ENCODE measurements at regions not wholly inside any gene's neighbourhood (a gene's known extent, or its start where the extent isn't known, plus 50 kb on each side); places are given as distances from the start of the nearest gene placed in this dataset.

DNA sequence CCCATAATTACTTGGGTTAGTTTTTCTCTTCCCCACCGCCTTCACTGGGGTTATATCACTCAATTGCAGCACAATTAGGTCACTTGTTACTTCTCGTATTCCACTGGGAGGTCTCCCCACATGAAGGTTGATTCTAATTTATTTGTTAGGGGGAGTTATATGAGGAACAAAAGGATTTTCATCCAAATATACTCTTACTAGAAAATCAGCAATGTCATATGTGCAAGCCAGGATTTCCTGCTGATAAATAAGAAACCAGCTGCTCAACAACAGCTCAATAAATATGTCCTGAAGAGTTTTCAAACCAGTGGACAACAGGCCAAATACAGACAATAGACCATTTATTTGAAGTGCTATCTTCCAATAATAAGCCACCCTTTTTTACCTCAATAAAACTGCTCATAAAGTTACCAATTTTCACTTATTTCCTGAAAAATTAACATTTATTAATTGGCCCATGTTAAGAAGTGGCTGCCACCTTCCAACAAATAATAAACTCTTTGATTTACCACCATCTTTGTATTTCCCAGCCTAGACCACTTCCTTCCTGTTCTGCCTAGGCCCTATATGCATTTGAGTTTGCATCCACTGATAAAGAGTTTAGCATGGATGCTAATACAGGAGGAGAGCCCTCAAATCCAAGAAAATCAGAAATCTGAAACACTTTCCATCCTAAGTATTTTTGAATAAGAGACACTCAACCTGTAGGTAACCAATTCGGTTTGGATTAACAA is 184.4 kb upstream of the SLC39A10 start:
- H3K4me1 Mint-ChIP-seq (ENCODE audit: low read depth), result peaks cover 27% of the 10 kb centered on the region
- H3K27me3 Mint-ChIP-seq (ENCODE audit: low read depth), result no peaks in the 10 kb centered on the region
- H3K9me3 Mint-ChIP-seq, result peaks cover 3% of the 10 kb centered on the region
- intact Hi-C loops (cut with micrococcal nuclease), result loop anchor here (2.0 kb wide), 1 partner anchor 30 kb away; no protein-coding TSS in a partner anchor
- DNase-seq, result no peak
- no peak overlapping the region for H3K27ac Mint-ChIP-seq
- CTCF ChIA-PET, result no interaction called here
- H3K36me3 Mint-ChIP-seq (ENCODE audit: low read depth), result peaks cover 2% of the 10 kb centered on the region
- H3K4me3 Mint-ChIP-seq, result no peak overlapping the region

DNA sequence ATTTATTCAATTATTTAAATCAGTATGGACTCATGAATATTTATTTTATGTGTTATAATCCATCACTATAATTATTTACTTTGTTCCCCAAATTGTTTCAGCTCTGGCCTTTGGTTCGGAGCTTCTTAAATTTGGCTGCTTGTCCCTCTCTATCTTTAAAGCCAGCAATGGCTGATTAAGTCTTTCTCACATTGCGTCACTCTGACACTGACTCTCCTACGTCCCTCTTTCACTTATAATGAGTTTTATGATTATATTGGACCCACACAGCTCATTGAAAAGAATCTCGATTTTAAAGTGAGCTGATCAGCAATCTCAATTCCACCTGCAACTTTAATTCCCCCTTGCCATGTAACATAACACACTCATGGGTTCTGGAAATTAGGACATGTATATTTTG is 185.2 kb upstream of the SLC39A10 start:
- DNase-seq, result no peak
- H3K9me3 Mint-ChIP-seq, result peaks cover 1% of the 10 kb centered on the region
- no peak overlapping the region for H3K27ac Mint-ChIP-seq
- no peaks in the 10 kb centered on the region for H3K27me3 Mint-ChIP-seq (ENCODE audit: low read depth)
- CTCF ChIA-PET, result no interaction called here
- intact Hi-C loops (cut with micrococcal nuclease), result loop anchor here (2.0 kb wide), 1 partner anchor 29 kb away; no protein-coding TSS in a partner anchor
- H3K4me1 Mint-ChIP-seq (ENCODE audit: low read depth), result peaks cover 21% of the 10 kb centered on the region
- peaks cover 1% of the 10 kb centered on the region for H3K36me3 Mint-ChIP-seq (ENCODE audit: low read depth)
- H3K4me3 Mint-ChIP-seq, result no peak overlapping the region

DNA sequence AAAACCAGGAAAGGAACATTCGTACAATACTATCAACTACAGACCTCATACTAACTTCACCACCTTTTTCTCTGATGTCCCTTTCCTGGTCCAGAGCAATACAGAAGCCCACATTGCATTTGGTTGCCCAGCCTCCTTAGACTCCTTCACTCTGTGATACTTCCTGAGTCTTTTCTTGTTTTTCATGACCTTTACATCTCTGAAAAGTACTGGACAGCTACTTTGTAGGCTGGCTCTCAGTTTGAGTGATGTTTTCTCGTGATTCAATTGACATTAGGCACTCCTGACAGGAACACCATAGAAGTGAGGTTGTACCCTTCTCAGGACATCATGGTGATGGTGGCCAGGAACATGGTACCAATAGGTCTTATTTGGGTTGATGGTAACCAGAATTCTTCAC is 185.9 kb upstream of the SLC39A10 start:
- H3K27ac Mint-ChIP-seq, result no peak overlapping the region
- no peak overlapping the region for H3K4me3 Mint-ChIP-seq
- peaks cover 21% of the 10 kb centered on the region for H3K4me1 Mint-ChIP-seq (ENCODE audit: low read depth)
- DNase-seq, result no peak
- H3K27me3 Mint-ChIP-seq (ENCODE audit: low read depth), result no peaks in the 10 kb centered on the region
- H3K9me3 Mint-ChIP-seq, result peaks cover 1% of the 10 kb centered on the region
- H3K36me3 Mint-ChIP-seq (ENCODE audit: low read depth), result peaks cover 1% of the 10 kb centered on the region
- CTCF ChIA-PET, result no interaction called here
- intact Hi-C loops (cut with micrococcal nuclease), result no loop called here

DNA sequence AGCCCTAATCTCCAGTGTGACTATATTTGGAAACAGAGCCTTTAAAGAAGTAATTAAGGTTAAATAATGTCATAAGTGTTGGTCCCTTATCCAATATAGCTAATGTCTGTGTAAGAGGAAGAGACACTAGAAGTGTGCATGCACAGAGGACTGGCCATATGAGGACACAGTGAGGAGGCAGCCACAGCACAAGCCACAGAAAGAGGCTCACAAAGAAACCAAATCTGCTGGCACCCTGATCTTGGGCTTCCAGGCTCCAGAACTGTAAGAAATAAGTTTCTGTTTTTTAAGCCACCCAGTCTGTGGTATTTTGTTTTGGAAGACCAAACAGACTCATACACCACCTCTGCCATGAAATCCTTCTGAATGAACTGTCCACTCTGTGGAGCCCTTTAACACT is 186.4 kb upstream of the SLC39A10 start:
- peaks cover 5% of the 10 kb centered on the region for H3K9me3 Mint-ChIP-seq
- no peak for DNase-seq
- no peak overlapping the region for H3K27ac Mint-ChIP-seq
- intact Hi-C loops (cut with micrococcal nuclease), result no loop called here
- CTCF ChIA-PET, result no interaction called here
- H3K4me1 Mint-ChIP-seq (ENCODE audit: low read depth), result peaks cover 21% of the 10 kb centered on the region
- no peaks in the 10 kb centered on the region for H3K27me3 Mint-ChIP-seq (ENCODE audit: low read depth)
- H3K36me3 Mint-ChIP-seq (ENCODE audit: low read depth), result peaks cover 1% of the 10 kb centered on the region
- no peak overlapping the region for H3K4me3 Mint-ChIP-seq

DNA sequence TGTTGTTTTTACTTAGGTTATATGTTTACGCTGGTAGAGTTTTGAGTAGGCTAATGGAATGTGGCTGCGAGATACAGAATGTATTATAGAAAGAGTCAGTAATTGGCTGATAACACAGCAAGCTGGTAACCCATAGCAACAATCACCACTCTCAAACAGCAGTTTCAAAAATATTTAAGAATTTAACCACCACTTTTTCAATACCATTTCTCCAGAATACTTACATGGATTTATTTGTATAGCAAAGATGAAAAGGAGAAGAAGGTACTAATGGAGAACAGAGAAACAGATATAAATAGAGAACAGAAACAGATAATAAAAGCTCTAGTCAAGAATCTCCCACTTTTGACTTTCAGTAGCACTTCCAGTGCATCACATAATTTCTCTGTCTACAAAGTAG is 188.3 kb upstream of the SLC39A10 start:
- CTCF ChIA-PET, result no interaction called here
- intact Hi-C loops (cut with micrococcal nuclease), result no loop called here
- Mint-ChIP-seq H3K9me3 (peaks cover 10% of the 10 kb centered on the region), H3K36me3 (ENCODE audit: low read depth) (peaks cover 1% of the 10 kb centered on the region), H3K4me1 (ENCODE audit: low read depth) (peaks cover 18% of the 10 kb centered on the region), H3K4me3 (no peak overlapping the region), H3K27me3 (ENCODE audit: low read depth) (no peaks in the 10 kb centered on the region), H3K27ac (no peak overlapping the region)
- no peak for DNase-seq

DNA sequence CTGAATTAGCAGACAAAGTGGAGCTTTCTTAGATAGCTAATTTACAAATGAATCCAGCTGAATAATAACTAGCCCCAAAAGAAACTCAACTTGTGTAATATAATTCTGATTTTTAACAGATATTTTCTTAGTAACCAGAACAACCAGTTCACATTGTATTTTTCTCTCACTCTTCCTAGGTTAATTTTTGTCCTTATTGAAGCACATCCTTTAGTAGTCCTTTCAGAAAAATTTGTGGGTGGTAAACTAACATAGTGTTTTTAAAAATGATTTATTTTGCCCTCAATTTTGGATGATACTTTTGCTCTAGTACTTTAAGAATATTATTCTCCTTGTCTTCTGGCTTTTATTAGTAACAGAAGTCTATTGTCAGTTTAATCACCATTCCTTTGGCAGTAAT is 190.6 kb upstream of the SLC39A10 start:
- Mint-ChIP-seq H3K9me3 (peaks cover 10% of the 10 kb centered on the region), H3K27ac (no peak overlapping the region), H3K27me3 (ENCODE audit: low read depth) (no peaks in the 10 kb centered on the region), H3K4me3 (no peak overlapping the region), H3K36me3 (ENCODE audit: low read depth) (peaks cover 1% of the 10 kb centered on the region), H3K4me1 (ENCODE audit: low read depth) (peaks cover 16% of the 10 kb centered on the region)
- intact Hi-C loops (cut with micrococcal nuclease), result no loop called here
- no peak for DNase-seq
- CTCF ChIA-PET, result interaction anchor here (0.6 to 1.1 kb wide), 2 partner anchors 20 to 32 kb away, joined by 3 read pairs; no protein-coding TSS in a partner anchor

DNA sequence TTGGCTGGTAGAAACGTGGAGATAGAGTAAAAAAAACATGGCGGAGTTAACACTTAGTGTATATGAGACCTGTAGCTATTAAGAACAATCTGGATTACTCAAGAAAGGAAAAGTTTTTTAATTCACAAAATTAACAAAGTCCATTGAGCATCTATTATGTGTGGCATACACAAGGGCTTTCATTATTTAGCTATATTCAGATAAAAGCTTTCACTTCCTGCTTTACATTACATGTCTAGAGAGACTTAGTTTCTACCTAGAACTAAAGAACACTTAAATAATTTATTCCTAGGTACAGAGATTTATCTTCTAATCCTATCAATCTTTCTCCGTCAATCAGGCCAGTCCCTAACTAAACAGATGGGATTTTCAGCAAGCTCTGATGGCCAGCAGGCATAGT is 196.0 kb upstream of the SLC39A10 start:
- intact Hi-C loops (cut with micrococcal nuclease), result no loop called here
- Mint-ChIP-seq H3K4me1 (ENCODE audit: low read depth) (peaks cover 6% of the 10 kb centered on the region), H3K9me3 (peaks cover 11% of the 10 kb centered on the region), H3K27ac (no peak overlapping the region), H3K4me3 (no peak overlapping the region), H3K27me3 (ENCODE audit: low read depth) (no peaks in the 10 kb centered on the region), H3K36me3 (ENCODE audit: low read depth) (no peaks in the 10 kb centered on the region)
- CTCF ChIA-PET, result interaction anchor here (0.8 kb wide), 1 partner anchor 23 kb away, joined by 3 read pairs; no protein-coding TSS in a partner anchor
- no peak for DNase-seq

DNA sequence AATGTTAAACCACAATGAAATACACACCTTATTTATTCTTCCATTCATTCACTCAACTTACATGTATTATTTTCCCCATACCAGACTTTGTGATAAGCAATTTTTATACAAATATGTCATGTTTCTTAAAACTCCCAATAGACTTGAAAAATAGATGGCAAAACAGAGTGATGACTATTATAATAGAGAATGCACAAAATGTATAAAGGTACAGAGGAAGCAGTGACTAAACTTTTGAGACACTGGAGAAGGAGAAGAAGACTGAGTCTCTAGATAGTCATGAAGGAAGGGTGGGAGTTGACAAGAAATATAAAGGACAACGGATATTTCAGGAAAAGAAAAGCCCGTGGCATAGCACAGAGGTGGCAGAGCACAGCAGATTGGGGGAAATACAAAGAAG is 198.1 kb upstream of the SLC39A10 start:
- CTCF ChIA-PET, result no interaction called here

DNA sequence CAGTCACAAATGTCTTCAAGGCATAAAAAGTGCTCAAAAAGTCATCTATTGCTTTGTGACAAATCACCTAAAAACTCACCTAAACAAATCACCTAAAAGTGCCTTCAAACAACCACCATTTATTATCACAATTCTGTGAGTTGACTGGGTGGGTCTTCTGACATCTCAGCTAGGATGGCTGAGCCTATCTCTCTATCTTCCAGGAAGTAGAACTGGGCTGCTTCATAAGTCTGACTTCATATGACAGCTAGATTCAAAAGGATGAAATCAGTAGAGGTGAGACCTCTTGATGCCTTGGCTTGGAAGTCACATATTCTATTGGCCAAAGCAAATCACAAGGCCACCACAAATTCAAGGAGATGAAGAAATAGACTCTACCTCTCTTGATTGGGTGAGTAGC is 199.2 kb upstream of the SLC39A10 start:
- H3K36me3 Mint-ChIP-seq (ENCODE audit: low read depth), result no peaks in the 10 kb centered on the region
- intact Hi-C loops (cut with micrococcal nuclease), result no loop called here
- H3K4me1 Mint-ChIP-seq (ENCODE audit: low read depth), result peaks cover 20% of the 10 kb centered on the region
- no peaks in the 10 kb centered on the region for H3K27me3 Mint-ChIP-seq (ENCODE audit: low read depth)
- CTCF ChIA-PET, result no interaction called here
- no peak overlapping the region for H3K4me3 Mint-ChIP-seq
- no peak overlapping the region for H3K27ac Mint-ChIP-seq
- H3K9me3 Mint-ChIP-seq, result peaks cover 3% of the 10 kb centered on the region
- DNase-seq, result no peak

More for the DNA sequence above, 198.1 kb upstream of the SLC39A10 start:
- intact Hi-C loops (cut with micrococcal nuclease), result no loop called here
- Mint-ChIP-seq H3K4me3 (no peak overlapping the region), H3K27me3 (ENCODE audit: low read depth) (no peaks in the 10 kb centered on the region), H3K27ac (no peak overlapping the region), H3K4me1 (ENCODE audit: low read depth) (peaks cover 14% of the 10 kb centered on the region), H3K9me3 (peaks cover 3% of the 10 kb centered on the region), H3K36me3 (ENCODE audit: low read depth) (no peaks in the 10 kb centered on the region)
- no peak for DNase-seq

DNA sequence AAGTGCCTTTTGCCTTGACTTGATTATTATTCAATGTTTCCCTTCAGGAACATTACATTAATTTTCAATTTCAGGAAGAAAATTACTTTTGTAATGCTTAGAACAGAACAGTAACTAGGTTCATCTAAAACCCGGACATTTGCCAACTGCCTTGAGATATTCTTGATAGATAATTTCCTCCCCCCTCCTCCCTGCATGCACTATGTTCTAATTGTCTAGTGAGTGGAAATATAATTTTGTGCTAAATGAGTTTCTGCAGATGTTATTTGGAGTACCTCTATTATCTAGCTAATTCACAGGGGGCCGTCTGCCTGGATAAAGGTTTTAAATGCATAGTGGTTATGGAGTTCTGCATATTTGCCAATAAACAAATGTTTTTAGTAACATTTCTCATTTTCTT is 200.3 kb upstream of the SLC39A10 start:
- Mint-ChIP-seq H3K36me3 (ENCODE audit: low read depth) (no peaks in the 10 kb centered on the region), H3K27ac (no peak overlapping the region), H3K9me3 (peaks cover 3% of the 10 kb centered on the region), H3K4me3 (no peak overlapping the region), H3K4me1 (ENCODE audit: low read depth) (peaks cover 23% of the 10 kb centered on the region), H3K27me3 (ENCODE audit: low read depth) (no peaks in the 10 kb centered on the region)
- no peak for DNase-seq
- intact Hi-C loops (cut with micrococcal nuclease), result no loop called here
- CTCF ChIA-PET, result interaction anchor here (0.7 kb wide), 1 partner anchor 8 kb away, joined by 3 read pairs; no protein-coding TSS in a partner anchor

DNA sequence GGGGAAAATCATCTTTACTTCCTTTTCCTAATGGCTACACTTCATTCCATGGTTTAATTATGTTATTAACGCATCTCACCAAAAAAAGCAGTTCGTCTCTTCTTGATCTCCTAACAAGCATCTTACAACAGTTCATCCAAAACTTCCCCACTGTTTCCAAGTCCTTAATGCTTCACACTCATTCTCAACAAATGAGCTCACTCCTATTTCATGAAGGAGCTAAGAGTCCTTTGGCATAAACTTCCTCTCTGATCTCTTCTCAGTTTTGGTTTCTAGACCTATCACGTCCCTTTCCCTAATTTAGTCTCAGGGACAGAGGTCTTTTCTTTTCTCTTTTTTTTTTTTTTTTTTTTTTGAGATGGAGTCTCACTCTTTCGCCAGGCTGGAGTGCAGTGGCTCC is 205.9 kb upstream of the SLC39A10 start:
- no peaks in the 10 kb centered on the region for H3K9me3 Mint-ChIP-seq
- no peak for DNase-seq
- peaks cover 25% of the 10 kb centered on the region for H3K4me1 Mint-ChIP-seq (ENCODE audit: low read depth)
- H3K36me3 Mint-ChIP-seq (ENCODE audit: low read depth), result no peaks in the 10 kb centered on the region
- intact Hi-C loops (cut with micrococcal nuclease), result loop anchor here (1.0 kb wide), 1 partner anchor 9 kb away; no protein-coding TSS in a partner anchor
- H3K4me3 Mint-ChIP-seq, result no peak overlapping the region
- no peaks in the 10 kb centered on the region for H3K27me3 Mint-ChIP-seq (ENCODE audit: low read depth)
- no peak overlapping the region for H3K27ac Mint-ChIP-seq
- CTCF ChIA-PET, result interaction anchor here (0.6 to 1.1 kb wide), 2 partner anchors 24 to 122 kb away, joined by 3 to 5 read pairs; no protein-coding TSS in a partner anchor

DNA sequence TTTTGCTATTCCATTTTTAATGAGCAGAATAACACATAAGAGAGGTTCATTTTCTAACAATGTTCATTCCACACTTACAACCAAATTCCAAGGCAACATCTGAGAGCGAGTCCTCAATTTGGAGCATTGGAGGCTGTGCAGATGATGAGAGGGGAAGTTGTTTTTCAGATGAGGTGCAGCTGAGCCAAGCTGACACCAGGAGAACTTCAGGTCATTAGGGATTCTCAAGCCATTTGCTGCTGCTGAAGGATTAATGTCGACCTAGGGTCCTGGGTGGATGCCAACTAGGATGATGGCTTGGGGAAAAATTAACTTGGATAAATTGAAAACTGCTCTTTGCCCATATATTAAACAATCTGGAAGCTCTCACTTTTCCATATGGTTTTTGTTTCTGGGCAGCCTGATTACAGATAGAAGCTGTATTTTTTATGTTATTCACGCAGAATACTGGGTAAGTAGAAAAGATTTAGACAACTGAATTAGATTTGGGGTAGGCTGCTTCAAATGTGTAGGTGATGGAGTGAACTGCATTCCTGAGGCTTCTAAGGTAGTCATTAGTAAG is 206.4 kb upstream of the SLC39A10 start:
- no peak for DNase-seq
- intact Hi-C loops (cut with micrococcal nuclease), result loop anchor here (1.0 kb wide), 1 partner anchor 8 kb away; no protein-coding TSS in a partner anchor
- Mint-ChIP-seq H3K27me3 (ENCODE audit: low read depth) (no peaks in the 10 kb centered on the region), H3K4me3 (no peak overlapping the region), H3K27ac (no peak overlapping the region), H3K4me1 (ENCODE audit: low read depth) (peaks cover 25% of the 10 kb centered on the region), H3K9me3 (no peaks in the 10 kb centered on the region), H3K36me3 (ENCODE audit: low read depth) (no peaks in the 10 kb centered on the region)
- CTCF ChIA-PET, result no interaction called here

Measured in activated naive CD4-positive, alpha-beta T cell treated with anti-CD3 and anti-CD28 coated beads for 36 hours (primary cell).